GM13977 (cell line): ENCODE measurements at regions not wholly inside any gene's neighbourhood (a gene's known extent, or its start where the extent isn't known, plus 50 kb on each side); places are given as distances from the start of the nearest gene placed in this dataset.

Experiments used
- DNase-seq: peaks from one replicate; pipeline ENCODE4 v3.0.0; 2012; ENCODE audit warnings: low spot score
- in situ Hi-C: fragments of 300-500 bp; cut with MboI; formaldehyde crosslinking; loops from one replicate; pipeline ENCODE4 v1.12.0; 2022; ENCODE audit warnings: low sequenced_read_pairs, low pct_unique_long_range_greater_than_20kb, mixed read lengths, inconsistent platforms; ENCODE audit not compliant: unreplicated experiment
- TF ChIP-seq, protein P1 (sequence below): IDR thresholded peaks from 2 replicates; pipeline ENCODE4 v1.5.1; 2012; ENCODE audit warnings: mild to moderate bottlenecking, control low read depth; ENCODE audit not compliant: insufficient read depth; ENCODE audit errors: extremely low read depth, missing control alignments

DNA sequence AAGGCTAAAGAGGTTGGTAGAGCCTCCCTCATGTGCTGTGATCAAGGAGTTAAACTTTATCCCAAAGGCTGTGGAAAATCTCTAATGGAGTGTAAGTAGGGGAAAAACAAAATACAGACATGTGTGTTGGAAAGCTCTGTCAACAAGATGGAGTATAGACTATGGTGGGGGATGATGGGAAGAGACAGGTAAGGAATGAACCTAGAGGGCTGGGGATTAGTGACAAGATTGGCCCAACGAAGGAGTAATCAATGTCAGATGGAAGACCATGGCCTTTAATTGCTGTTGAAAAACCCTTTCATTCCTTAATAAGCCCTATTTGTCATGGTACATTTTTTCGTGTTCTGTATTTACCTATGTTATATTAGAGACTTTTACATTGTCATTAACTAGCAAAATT is 278.6 kb downstream of the SQOR start:
- no peak for DNase-seq
- in situ Hi-C loops = no loop called here
- TF ChIP-seq, protein P1, sequence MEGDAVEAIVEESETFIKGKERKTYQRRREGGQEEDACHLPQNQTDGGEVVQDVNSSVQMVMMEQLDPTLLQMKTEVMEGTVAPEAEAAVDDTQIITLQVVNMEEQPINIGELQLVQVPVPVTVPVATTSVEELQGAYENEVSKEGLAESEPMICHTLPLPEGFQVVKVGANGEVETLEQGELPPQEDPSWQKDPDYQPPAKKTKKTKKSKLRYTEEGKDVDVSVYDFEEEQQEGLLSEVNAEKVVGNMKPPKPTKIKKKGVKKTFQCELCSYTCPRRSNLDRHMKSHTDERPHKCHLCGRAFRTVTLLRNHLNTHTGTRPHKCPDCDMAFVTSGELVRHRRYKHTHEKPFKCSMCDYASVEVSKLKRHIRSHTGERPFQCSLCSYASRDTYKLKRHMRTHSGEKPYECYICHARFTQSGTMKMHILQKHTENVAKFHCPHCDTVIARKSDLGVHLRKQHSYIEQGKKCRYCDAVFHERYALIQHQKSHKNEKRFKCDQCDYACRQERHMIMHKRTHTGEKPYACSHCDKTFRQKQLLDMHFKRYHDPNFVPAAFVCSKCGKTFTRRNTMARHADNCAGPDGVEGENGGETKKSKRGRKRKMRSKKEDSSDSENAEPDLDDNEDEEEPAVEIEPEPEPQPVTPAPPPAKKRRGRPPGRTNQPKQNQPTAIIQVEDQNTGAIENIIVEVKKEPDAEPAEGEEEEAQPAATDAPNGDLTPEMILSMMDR = no peak

- no peak for DNase-seq
- TF ChIP-seq, protein P1 = no peak
- in situ Hi-C loops = no loop called here
Measured at GRCh38 chr15:45914425-45914824, 279.6 kb downstream of the SQOR start.

DNA sequence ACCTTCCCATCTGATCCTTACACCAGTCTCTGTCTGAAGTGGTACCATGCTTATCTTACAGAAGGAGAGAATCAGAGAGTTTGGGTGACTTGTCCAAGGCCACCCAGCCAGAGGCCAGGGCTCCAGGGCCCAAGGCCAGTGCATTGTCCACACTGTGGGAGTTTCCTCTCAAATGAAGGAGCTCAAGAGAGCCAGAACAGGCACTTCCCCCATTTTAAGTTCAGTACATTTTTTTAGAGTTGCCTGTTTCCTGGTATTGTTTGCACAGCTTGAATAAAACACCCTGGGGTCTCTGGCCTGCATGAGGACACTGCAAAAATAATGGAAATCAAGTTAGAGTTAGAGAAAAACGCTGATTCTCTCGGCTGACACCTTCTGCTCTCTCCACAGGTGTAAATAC is 284.0 kb downstream of the SQOR start:
- in situ Hi-C loops = no loop called here
- DNase-seq = no peak
- TF ChIP-seq, protein P1 = no peak

DNA sequence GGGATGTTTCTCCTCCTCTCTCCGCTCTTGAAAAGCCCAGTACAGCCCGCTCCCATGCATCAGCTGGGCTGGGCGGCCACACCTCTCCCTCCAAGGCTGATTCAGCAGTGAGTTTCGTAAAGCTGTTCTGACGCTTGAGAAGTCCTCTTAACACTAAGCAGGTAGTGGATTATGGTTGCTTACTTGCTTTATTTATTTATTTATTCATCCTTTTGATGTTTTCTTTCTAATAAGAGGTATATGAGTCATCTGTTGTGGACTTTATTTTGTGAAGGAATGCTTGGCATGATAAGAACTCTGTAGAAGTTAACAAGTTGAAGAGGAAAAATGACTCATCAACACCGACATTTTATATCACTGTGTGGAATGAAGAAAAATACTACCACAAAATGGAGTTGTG is 285.0 kb downstream of the SQOR start:
- TF ChIP-seq, protein P1 = no peak
- in situ Hi-C loops = no loop called here
- no peak for DNase-seq

- TF ChIP-seq, protein P1 = no peak
Measured at GRCh38 chr15:45921376-45921775, 286.5 kb downstream of the SQOR start.

DNA sequence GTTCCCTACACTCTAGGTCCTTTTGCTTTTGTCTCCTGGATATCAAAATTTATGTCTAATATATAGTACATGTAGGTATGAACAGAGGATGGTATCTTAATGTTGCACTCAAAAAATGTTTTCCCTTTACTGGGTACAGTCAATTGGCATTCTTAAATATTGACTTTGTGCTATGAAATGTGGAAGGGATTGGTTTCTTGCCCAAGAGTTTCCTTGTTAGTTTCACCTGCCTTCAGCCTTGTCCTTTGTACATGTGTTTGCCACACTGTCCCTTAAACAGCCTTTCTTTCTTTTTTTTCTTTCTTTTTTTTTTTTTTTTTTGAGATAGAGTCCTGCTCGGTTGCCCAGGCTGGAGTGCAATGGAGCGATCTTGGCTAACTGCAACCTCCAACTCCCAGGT is 287.1 kb downstream of the SQOR start:
- in situ Hi-C loops = no loop called here
- DNase-seq = no peak
- TF ChIP-seq, protein P1 = no peak

More at GRCh38 chr15:45921376-45921775, 286.5 kb downstream of the SQOR start:
- no peak for DNase-seq
- in situ Hi-C loops = no loop called here

DNA sequence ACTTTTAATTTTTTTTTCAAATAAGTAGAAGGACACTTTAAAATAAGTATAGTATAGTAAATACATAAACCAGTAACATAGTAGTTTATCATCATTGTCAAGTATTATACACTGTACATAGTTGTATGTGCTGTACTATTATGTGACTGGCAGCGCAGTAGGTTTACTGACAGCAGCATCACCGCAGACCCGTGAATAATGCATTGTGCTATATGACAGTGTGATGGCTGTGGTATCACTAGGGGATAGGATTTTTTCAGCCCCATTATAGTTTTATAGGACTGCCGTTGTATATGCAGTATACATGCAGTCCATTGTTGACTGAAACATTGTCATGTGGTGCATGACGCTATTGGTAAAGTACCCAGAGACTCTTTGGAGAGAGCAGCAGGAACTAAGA is 306.5 kb downstream of the SQOR start:
- in situ Hi-C loops = no loop called here
- no peak for DNase-seq
- TF ChIP-seq, protein P1 = no peak
